Heart left ventricle (tissue), 13 donors: ENCODE measurements at regions not wholly inside any gene's neighbourhood (a gene's known extent, or its start where the extent isn't known, plus 50 kb on each side); places are given as distances from the start of the nearest gene placed in this dataset.

Experiments
- CTCF ChIP-seq, 12 donors: fragments of 200-600 bp; sonication (generic) in 4 of 12; IDR thresholded peaks; one replicate each; pipeline versions ENCODE4 v1.5.0 to v1.8.0; 2018 to 2022; ENCODE audit warnings: antibody characterized with exemption in 12 of 12, mild to moderate bottlenecking in 5 of 12
- POLR2A ChIP-seq, 2 donors: fragments of 450-650 bp; IDR thresholded peaks; one replicate each; pipeline ENCODE4 v1.6.1; 2017; ENCODE audit warnings: antibody characterized with exemption in 2 of 2, mild to moderate bottlenecking in 2 of 2, moderate library complexity in 2 of 2
- donor health status: ischemic (EF 13 %, LVEDD 7.1; RV severe dilation, severe dysfunction).
- donor health status: DM: no; HTN: yes; CAD: no.
- donor health status: DM: no; HTN: no; CAD: no.
- donor health status: ischemic (EF 25% LVEDD 6.9; RV normal size, moderate dysfunction).
- donor health status: ischemic (EF 25% LVEDD 5.7; RV mildly dilated, moderate dysfunction).
- donor health status: ischemic (EF 35%, LVEDD 5.7; RV mildly dilated, moderate dysfunction).
- donor health status: nonischemic (EF 11% LVEDD 7.7; RV severe dilation, severe dysfunction).
- donor health status: DM: yes; HTN: yes; CAD: no.
- donor health status: PGD.
- donor health status: ischemic (EF 29% LVEDD 5.4; RV normal size, mild dysfunction).
- donor health status: nonischemic (EF 23%, LVEDD 6.1; RV moderate dilation, normal function).

GRCh38 chr2:191481305-191482070, 196.4 kb upstream of the NABP1 start:
- TF ChIP-seq CTCF (IDR thresholded peaks at IDR 0.05): no peak
- TF ChIP-seq POLR2A (IDR thresholded peaks at IDR 0.05): no peak
